Kidney capillary endothelial cell (primary cell): ENCODE measurements at regions not wholly inside any gene's neighbourhood (a gene's known extent, or its start where the extent isn't known, plus 50 kb on each side); places are given as distances from the start of the nearest gene placed in this dataset.
A peak's percentile ranks its signal among the peaks of the same experiment; 100 is the strongest.

Source experiments
- DNase-seq: peaks from one replicate; pipeline ENCODE4 v3.0.0-alpha.2; 2018; ENCODE audit warnings: low spot score

DNA sequence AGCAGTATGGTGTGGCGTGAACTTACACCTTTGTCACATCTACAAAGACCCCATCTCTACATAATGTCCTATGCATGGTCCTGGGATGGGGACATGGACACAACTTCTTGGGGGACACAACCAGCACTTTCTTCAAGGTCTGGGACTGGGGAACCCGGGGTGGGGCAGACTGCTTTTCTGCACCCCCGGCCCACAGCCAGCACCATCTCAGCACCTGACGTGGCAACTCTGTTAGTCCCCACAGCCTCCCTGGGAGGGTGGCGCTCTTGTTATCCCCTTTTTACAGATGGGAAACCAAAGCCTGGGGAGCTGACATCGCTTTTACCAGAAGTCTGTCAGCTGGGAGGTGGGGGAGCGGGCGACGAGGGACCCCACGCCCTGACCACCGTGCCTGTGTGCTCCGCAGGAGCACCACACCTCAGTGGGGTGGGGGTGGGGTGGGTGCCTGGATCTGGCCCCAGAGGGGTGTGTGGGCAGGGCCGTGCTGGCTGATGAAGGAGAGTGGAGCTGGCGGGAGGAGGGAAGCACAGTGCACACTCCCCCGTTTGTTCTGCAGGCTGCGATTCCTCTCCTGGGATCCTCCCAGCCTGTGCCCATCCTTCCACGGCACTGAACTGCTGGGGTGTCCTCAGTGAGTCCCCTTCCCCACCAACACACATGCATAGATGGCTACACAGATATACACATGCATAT, 115.4 kb upstream of the GSE1 start:
- DNase-seq: no peak

DNA sequence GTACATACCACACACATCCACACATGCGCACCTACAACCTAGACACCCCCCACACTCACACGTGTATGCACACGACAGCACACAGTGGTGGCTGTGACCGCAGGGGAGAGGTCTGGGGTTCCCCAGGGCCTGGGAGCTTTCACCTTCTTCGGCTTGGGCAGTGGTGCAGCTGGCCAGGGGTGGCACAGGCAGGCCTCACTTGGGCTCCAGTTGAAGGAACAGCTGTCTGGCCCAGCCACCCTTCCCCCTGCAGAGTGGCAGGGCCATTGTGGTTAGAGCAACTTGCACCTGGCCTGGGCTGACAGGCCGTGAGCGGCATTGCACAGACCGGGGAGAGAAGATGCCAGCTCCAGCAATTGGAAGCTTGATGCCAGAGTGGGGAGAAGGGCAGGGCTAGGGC, 114.5 kb upstream of the GSE1 start:
- DNase-seq: no peak

DNA sequence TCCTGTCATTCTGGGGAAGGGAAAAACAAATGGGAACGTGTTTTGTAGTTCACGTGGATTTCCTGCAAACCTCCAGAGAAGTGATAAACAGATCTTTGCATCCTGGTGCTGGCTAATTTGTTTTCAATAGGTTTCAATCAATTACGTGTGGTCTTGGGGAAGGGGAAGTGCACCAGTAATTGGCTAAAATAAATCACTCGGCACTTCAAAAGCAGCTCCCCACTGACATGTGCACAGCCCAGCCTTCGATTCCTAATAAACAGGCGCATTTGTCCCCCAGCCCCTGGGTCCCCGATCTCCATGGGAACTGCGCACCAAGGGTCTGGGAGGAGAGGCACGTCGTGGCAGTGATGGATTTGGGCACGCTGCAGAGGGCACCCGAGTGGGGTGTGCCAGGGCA, 112.9 kb upstream of the GSE1 start:
- DNase-seq: no peak

DNA sequence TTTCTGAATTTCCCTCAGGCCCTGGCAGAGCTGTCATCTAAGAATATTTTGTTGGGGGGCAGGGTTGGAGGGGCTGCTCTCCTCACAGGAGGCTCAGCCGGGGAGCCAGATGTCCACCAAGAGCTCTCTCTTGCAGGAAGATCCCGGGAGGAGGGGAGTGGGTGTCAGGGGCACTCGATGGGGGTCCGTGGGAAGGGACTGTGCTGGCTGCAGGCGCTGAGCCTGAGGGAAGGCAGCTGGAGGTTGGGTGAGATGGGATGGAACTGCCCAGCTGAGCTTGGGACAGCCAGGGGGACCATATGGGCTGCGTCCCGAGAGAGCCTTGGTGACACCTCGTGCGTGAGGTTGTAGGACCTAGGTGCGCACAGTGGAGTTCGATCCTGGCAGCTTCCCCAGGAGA, 111.2 kb upstream of the GSE1 start:
- no peak for DNase-seq

DNA sequence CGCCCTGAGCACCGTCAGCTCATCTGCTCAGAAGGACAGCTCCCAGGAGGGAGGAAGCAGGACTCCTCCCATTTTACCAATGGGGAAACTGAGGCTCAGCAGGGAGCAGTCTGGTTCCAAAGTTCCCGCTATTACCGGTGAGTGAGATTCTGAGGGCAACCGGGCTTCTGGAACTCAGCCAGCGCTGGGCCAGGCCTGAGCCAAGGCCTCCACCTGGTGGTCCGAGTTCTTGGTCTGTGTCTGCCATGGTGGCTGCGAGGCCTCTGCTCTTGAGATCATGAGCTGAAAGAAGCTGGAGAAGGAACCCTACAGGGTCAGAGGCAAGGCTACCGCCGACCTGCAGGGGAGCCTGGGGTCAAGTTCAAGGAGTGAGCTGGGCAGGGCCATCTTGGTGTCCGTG, 110.8 kb upstream of the GSE1 start:
- DNase-seq: no peak

DNA sequence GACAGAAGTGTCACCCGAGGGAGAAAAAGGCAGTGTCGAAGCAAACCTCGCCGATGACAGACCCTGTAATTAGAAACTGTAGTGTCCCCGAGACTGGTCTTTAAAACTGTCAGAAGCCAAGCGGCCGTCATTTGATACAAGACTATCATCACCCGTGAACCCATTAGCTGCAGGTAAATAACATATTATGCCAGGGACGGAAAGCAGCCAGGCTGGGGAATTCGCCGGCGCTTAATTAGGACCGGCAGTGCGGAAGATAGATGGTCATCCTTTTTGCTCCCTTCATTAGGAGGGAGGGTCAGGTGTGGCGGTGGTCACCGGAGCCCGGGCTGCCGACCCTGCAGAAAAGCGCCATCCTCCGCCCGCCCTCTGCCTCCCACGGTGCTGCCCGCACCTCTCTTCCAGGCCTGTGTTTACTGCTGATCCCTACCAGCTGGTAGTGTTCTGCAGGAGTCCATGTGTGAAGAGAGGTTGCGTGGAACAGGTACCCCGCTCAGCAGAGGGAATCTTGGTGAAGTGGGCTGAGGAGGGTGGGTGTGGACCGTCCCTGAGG, 109.4 kb upstream of the GSE1 start:
- no peak for DNase-seq

DNA sequence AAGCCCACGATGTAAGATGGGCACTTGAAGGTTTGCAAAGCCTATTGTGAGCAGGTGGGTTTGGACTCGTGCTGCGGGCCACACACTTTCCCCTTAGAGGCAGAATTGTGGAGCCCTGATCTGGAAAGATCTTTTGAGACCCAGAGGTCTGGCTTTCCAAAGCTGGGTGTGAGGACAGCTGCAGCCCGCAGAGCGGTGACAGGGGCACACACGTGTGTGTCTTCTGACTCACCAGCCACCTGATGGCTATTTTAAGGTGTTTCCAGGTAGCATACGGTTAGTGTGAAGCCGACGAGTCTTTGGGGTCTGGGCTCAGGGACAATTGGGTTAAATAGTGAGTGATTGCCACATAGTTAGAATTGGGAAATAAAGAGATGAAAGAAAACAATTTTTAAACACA, 108.9 kb upstream of the GSE1 start:
- no peak for DNase-seq

DNA sequence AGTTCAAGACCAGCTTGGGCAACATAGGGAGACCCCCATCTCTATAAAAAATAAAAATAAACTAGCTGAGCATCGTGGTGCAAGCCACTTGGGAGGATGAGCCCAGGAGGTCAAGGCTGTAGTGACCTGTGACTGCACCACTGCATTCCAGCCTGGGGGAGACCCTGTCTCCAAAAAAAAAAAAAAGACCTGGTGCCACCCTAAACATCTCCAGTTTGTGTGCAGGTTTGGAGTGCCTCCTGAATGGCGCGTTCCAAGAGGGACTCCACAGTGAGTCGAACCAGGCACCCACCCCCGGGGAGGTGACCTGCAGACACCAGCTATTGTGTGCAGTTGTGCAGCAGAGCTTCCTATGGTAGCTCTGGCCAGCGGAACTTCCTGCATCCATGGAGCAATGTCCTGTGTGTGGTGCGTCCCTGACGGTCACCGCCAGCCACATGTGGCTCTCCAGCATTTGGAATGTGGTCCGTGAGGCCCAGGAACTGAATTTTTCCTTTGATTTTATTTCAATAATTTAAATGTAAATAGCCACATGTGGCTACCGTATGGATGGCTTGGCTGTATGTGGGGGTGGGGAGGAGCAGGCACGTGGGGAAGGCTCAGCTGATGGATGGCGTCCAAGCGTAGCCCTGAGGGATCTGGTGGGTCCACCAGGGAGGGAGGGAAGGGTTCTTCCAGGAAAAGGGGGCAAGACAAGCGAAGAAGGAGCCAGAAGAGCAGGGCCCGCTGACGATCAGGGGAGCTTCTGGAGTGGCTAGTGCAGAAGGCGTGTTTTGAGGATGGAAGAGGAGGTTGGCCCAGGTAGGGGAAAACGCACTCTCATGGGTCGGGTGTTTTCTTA, 107.1 kb upstream of the GSE1 start:
- peak; percentile 22 for DNase-seq

DNA sequence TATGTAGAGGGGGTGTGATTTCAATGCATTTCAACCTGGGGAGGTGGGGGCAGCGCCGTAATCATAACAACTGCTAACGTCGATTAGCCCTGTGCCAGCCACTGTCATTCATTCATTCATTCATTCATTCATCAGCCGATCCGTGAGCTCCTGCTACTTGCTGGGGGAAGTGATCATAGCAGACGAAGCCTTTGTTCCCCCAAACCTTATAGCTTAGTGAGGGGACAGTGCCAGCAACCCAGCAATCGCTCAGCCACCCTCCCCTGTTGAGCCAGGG, 106.5 kb upstream of the GSE1 start:
- no peak for DNase-seq

DNA sequence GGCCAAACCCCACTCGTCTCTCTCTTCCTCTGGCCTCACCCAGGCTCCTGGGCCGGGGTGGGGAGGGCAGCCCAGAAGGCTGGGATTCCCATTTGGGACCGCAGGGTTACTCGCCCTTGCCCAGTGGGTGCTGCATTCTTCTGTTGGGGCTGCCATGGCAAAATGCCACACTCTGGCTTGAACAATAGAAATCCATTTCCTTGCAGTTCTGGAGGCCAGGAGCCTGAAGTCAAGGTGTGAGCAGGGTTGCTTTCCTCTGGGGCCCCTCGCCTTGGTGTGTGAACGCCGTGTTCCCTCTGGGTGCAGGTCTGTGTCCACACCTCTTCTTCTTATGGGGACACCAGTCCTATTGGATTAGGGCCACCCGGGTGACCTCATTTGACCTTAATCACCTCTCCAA, 105.8 kb upstream of the GSE1 start:
- no peak for DNase-seq

DNA sequence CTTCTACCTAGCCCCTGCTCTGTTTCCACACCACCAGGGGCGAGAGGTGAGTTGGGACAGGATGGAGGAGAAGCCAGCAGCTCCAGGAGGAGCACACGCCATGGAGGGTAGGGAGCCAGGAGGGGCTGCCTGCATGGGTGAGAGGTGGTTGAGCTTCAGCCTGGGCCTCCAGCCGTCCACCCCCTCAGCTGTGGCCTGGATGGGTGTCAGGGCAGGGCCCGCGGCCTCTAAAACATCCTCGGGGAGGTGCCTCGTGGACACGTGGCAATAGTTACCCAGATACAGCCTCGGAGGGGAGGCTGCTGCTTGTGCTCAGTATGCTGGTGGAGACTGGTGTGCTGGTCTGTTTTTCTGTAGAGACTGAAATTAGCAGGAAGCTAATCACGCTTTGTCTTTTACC, 104.7 kb upstream of the GSE1 start:
- DNase-seq: no peak

DNA sequence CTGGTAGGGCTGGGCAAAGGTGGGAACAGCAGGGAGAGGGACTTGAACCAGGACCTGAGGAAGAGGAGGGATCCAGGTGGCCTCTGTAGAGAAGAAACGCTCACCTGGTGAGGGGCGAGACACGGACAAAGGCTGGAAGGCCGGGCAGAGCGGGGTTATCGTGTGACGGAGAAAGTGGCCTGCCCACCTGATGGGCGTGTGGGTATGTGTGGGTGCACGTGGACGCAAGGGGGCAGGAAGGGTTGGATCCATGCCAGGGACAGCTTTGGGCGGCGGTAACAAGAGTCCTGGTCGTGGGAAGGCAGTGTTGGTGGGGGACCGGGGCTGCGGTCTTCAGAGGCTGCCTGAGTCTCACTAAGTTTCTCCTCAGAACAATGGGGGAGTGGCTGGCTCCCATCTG, 104.1 kb upstream of the GSE1 start:
- DNase-seq: no peak

DNA sequence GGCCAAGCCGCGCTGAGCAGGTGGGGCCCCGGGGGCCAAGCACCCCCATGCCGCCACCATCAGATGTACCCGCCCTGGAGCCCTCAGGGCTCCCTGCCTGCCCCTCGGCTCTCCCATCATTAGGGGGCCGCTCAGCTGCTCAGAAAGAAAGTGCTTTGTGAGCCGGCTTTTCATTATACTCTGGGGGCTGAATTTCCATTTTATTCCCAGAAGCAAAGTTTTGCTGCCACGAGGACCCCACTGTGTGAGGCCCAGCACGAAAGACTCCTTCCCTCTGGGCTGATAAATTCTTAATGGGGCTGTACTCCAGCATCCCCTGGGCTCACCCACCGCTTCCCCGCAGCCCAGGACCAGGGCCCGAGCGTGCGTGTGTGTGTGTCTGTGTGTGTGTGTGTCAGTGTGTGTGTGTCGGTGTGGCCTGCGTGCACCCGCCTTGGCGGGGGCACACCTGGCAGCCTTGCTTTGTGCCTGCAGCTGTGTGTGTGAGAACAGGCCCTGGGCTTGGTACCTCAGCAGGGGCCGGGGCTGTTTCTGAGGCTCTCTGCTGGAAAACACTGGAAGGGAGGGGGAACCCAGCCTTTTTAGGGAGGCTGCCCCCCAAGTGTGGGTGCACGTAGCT, 103.0 kb upstream of the GSE1 start:
- DNase-seq: no peak

DNA sequence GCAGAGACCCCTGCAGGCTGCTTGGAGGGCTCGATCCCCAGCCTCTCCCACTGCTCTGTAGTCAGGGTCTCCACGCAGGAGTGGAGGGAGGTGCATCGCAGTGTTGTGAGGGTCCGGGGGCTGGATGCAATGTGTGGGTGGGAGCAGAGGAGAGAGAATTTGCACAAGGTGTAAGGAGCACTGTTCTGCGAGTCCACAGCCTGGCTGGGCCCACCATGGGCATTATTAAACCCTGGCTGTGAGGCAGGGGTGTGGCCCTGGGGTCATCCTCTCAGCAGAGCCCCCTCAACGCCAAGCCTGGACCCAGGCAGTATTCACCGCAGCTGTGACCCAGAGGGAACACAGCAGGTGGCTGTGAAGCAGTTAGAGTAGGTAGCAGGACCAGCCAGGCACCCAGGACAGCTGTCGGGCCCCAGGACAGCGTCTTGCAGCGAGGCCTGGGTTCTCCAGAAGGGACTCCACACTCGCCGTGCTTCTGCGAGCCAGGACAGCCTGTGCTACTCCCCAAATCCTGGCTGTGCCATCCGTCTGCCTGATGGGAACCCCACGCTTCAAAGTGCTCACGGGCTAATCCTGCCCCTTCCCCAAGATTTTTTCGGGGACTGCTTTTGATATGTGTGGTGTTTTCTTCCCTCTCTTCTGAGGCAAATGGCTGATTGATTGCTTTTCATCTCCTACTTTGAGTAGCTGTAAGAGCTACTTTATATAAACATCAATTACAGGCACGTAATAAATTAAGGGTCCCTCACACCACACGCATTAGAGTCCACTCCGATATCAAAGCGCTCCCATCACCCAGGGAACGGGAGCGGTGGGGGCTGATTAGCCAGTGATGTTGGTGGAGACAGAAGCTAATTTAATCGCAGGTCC, 100.9 kb upstream of the GSE1 start:
- DNase-seq: no peak

DNA sequence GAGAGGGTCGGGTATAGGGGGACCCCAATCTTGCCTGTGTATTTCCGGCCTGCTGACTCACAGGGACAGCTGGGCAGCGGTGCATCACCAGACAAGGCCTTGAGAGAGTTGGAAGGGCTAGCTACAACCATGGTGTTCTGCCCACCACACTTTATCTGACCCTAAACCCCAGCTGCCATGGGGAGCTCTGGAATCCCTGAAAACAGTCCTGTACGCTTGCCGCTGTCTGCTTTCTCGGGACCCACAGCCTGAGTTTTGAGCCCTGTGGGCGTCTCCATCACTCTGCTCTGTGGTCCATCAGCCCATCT, 100.4 kb upstream of the GSE1 start:
- DNase-seq: no peak

DNA sequence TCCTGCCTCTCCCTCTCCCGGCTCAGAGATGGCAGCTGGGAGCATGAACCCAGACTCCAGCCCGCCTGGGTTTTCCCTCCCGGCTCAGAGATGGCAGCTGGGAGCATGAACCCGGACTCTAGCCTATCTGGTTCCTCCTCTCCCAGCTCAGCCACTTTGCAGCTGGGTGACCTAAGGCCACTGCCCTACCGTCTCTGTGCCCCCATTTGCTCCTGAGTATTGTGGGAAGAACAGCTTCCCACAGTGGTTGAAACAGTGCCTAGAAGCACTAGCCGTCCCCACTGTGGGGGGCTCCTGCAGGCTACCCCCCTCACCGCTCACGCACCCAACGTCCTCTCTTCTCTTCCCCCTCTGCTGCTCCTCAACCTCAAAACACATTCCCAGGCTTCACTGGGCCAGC, 99.9 kb upstream of the GSE1 start:
- no peak for DNase-seq

DNA sequence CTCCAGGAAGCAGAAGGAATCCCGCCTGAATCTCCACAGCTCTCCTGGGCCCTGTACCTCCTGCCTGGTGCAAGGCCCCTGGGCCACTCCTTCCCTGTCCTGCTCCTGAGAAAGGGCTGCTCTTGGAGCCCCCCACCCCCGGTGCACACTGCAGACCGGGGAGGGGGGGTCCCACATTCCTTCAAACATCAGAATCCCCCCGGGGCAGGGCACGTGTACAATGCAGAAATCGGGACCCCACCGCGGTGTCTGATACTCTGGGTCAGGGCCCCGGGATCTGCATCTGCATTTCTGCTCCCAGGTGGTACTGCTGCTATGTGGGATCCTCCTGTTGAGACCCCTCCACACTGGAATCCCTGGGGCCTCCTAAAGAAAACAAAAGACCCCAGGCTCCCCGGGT, 99.5 kb upstream of the GSE1 start:
- DNase-seq: no peak

DNA sequence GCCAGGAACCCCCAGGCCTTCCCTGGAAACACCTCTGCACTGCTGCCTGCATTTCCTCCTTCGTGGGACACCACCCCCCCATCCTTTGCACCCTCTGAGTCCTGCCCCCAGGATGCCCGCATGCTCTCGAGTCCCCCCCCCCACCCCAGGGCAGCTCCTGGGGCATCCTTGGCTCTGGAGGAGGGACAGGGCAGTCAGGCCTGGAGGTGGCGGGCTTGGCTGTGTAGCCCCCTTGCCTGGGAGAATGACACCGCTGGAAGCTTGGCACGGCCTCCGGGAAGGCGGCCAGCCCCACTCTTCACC, 98.9 kb upstream of the GSE1 start:
- DNase-seq: no peak

DNA sequence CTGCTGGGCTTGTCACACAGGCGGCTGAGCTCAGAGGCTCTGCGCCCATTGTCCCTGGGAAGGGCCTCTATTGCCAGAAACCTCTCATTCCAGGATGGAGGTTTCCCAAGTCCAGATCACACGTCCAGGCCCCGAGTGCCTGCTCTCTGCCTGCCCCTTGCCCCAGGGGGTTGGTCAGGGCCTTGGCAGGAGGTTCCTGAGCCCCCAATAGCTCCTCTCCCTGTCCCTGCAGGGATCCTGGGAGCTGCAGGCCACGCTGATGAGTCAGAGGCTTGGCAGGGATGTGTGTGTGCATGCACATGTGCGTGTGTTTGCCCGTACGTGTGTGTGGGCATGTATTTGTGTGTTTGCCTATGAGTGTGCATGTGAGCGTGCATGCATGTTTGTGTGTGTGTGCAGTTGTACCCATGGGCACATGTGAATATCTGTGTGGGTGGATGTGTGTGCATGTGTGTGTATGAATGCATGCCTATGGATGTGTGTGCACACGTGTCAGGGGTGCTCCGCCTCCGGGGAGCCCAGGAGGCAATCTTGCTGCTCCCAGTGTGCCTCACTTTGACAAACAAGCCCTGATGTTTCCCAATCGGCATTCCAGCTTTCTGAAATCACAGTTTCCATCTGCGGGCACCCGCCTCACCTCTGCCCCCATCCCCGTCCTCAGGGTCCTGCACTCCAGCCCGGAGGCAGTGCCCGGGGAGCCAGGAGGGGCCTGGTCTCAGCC, 98.4 kb upstream of the GSE1 start:
- DNase-seq: no peak

DNA sequence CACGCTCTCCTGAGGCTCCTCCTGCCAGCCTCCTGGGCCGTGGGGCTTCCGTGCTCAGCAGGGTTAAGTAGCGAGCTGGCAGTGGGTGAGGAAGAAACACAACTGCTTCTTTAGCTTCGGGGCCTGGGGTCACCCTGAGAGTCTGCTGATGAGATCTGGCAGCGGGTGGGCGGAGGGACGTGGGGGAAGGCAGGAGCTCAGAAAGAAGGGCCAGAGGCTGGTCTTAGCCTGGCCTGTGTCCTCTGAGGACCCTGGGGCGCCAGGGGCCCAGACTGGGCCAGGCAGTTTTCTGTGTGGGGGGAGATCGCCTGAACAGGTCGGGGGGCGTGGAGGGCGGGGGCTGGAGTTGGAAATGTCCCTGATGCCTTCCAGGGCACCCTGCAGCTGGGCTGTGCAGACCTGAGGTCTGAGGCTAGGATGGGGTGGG, 97.8 kb upstream of the GSE1 start:
- no peak for DNase-seq

DNA sequence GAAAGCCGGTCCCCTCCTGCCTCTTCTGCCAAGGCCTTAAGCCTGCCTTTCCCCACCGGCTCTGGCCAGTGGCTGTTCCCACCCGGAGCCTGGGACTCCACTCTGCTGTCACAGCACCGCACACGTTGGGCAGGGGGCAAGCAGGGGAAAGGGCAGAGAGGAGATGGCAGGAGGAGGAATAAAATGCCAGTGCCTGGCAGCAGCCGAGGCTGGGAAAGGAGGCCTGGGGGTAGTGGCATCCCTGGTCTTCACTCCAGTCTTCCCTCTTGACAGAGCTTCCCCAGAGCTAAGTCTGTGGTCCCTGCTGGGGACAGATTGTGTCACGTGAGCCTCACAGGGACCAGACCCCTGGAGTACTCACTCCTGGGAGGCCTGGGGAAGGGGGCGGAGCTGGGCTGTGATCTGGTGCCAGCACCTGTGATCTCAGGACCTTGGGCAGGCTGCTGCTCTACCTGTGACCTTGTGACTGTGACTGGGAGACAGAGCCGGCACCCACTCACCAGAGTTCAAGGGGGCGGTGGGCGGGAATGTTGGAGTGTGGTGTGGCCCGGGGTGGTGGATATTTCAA, 97.2 kb upstream of the GSE1 start:
- DNase-seq: no peak

DNA sequence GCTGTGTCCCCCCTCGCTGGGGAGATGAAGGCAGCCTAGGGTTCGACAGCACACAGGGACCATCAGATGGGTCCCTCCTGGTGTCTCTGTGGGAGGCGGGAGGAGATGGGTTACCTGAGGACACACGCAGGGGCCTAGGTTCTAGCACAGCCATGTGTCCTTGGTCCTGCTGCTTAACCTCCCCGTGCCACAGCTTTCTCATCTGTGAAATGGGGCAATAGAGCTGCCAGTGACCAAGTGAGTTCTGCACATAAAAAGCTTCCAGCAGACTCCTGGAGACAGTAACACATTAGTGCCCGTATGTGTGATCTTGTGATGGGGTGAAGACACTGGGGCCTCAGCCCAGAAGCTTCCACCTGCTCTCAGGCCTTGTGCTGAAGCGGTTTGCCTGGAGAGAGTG, 96.0 kb upstream of the GSE1 start:
- DNase-seq: no peak
